A673 (cell line): ENCODE measurements at regions not wholly inside any gene's neighbourhood (a gene's known extent, or its start where the extent isn't known, plus 50 kb on each side); places are given as distances from the start of the nearest gene placed in this dataset.
"Not testable (repeated sequence)": the region's sequence is repeated elsewhere in the genome, so short reads cannot be mapped to it uniquely, and the experiment has no call there.

Experiments
- CTCF ChIP-seq: fragments of 300-800, 200-600 bp; sonication (generic); conservative IDR thresholded peaks from 2 replicates; pipeline ENCODE4 v1.5.1; 2017; ENCODE audit warnings: low read depth, mild to moderate bottlenecking, antibody characterized with exemption, low read length, moderate library complexity, mixed read lengths
- EZH2 ChIP-seq: fragments of 200-600 bp; sonication (generic); IDR thresholded peaks from 2 replicates; pipeline ENCODE4 v1.6.1; 2017; ENCODE audit warnings: borderline replicate concordance, low read depth, mild to moderate bottlenecking, mixed read lengths, antibody characterized with exemption, low read length; ENCODE audit not compliant: poor library complexity, severe bottlenecking

GRCh38 chr5:165045941-165046340 lies 1540.5 kb downstream of the MAT2B start:
- not testable (repeated sequence) for TF ChIP-seq CTCF, EZH2
